Caki2 (cell line): ENCODE measurements at regions not wholly inside any gene's neighbourhood (a gene's known extent, or its start where the extent isn't known, plus 50 kb on each side); places are given as distances from the start of the nearest gene placed in this dataset.

Experiments used
- DNase-seq: peaks from one replicate; pipeline ENCODE4 v3.0.0-alpha.2; 2015; ENCODE audit warnings: low read depth
- in situ Hi-C: cut with HindIII; loops from 2 replicates; pipeline ENCODE4 v1.10.0; 2016; ENCODE audit warnings: low sequenced_read_pairs, low pct_unique_long_range_greater_than_20kb, mixed read lengths

DNA sequence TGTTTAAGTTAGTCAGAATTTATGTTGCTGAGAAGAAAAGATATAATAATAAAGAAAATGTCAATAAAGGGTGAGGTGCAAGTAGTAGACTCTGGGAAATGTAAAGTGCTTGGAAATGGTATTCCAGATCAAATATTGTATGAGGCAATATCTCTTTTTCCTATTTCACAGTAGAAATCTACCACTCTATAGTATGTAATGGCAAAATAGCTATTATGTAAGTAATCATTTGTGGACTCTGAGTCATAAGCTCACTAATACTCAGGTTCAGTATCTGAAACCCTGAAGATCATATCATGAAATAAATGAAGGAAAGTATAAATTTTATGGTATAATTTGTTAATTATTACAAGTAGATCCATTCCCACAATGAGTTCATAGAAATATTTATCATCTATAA lies 322.1 kb downstream of the PYDC2 start:
- no peak for DNase-seq
- in situ Hi-C loops: no loop called here

- no peak for DNase-seq
Observed at GRCh38 chr3:191790934-191791333, 330.0 kb downstream of the PYDC2 start.

GRCh38 chr3:191792580-191792979 lies 331.6 kb downstream of the PYDC2 start:
- peak; percentile 13 for DNase-seq
- in situ Hi-C loops: no loop called here

More at GRCh38 chr3:191790934-191791333, 330.0 kb downstream of the PYDC2 start:
- in situ Hi-C loops: no loop called here

DNA sequence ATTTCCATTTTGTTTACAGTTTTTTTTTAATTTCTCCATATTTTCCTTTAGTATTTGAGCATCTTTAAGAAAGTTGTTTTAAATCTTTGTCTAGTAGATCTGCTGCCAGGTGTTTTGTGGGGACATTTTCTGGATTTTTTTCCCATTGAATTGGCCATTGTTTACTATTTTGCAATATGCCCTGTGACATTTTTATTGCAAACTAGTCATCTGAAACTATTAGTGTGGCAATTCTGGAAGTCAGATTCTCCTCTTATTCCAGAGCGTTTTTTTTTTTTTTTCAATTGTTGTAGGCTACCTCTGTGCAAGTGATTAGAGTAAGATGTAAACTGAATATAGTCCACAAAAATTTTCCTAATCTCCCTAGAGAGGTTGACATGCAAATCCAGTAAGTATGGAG lies 334.2 kb downstream of the PYDC2 start:
- DNase-seq: no peak
- in situ Hi-C loops: no loop called here

DNA sequence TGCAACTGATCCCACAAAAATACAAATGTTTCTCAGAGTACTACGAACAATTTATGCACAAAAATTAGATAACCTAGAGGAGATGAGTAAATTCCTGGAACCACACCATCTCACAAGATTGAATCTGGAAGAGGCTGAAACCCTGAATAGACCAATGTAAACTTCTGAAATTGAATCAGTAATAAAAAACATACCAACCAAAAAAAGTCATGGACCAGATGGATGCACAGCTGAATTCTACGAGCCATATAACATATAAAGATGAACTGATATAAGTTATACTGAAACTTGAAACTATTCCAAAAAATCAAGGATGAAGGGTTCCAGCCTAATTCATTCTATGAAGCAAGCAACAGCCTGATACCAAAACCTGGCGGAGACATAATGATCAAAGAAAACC lies 336.3 kb downstream of the PYDC2 start:
- in situ Hi-C loops: no loop called here
- DNase-seq: no peak

DNA sequence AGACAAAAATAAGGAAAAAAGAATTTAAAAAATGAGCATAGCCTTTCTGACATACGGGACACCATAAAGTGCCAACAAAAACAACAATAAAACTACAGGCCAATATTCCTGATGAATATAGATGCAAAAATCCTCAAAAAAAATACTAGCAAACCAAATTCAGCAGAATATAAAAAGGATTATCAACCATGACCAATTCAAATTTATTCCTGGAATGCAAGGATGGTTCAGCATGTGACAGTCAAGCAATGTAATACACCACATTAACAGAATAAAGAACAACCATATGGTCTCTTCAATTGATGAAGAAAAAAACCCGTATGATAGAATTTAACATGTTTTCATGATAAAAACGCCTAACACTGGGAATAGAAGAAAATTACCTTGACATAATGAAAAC lies 341.7 kb downstream of the PYDC2 start:
- in situ Hi-C loops: no loop called here
- DNase-seq: peak; percentile 13

DNA sequence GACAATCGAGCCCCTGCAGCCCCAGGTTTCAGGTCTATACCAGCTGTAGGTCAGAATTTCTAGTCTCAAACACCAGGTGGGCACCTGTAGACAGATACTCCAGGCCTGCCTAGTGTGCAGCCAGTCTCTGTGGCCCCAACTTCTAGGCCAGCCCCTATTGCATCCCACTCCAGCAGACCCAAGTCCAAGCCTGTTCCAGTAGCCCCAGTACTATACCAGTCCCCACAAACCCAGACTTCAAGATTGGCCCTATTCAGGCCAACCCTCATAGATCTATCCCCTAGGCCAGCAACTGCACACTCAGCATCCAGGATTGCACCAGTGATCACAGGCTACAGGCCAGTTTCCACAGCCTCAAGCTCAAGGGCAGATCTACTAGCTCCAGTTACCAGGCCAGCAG lies 344.0 kb downstream of the PYDC2 start:
- in situ Hi-C loops: no loop called here
- no peak for DNase-seq

- no peak for DNase-seq
- in situ Hi-C loops: no loop called here
Observed at GRCh38 chr3:191808073-191808472, 347.1 kb downstream of the PYDC2 start.

GRCh38 chr3:191809326-191809949 lies 348.5 kb downstream of the PYDC2 start:
- in situ Hi-C loops: no loop called here
- DNase-seq: no peak

DNA sequence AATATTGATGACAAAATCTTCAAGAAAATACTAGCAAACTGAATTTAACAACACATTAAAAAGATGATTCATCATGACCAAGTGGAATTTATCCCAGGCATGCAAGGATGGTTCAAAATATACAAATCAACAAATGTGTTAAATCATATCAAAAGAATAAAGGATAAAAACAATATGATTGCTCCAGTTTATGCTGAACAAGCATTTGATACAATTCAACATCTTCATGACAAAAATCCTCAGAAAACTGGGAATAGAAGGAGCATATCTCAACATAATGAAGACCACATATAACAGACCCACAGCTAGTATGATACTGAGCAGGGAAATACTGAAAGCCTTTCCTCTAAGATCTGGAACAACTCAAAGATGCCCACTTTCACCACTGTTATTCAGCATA lies 352.3 kb downstream of the PYDC2 start:
- in situ Hi-C loops: no loop called here
- DNase-seq: no peak

DNA sequence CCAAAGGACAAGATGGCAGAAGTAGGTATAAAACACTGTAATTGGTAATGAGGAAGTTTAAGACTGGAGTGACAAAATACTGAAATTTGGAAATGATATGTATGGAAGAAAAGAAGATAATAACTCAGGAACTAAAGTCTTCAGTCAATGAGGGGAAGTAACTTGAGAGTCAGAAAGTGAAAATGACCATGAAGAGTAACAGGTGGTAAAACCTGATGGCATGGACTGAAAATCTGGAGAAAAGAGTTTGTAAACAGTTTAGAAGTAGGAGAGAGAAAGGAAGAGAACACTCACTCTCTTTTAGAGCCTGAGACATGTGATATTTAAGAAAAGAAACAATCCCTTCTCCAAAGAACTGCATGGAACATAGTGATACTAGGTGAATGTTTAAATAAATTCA lies 387.9 kb downstream of the PYDC2 start:
- in situ Hi-C loops: no loop called here
- no peak for DNase-seq

- no peak for DNase-seq
- in situ Hi-C loops: no loop called here
Observed at GRCh38 chr3:191859531-191859930, 398.6 kb downstream of the PYDC2 start.

DNA sequence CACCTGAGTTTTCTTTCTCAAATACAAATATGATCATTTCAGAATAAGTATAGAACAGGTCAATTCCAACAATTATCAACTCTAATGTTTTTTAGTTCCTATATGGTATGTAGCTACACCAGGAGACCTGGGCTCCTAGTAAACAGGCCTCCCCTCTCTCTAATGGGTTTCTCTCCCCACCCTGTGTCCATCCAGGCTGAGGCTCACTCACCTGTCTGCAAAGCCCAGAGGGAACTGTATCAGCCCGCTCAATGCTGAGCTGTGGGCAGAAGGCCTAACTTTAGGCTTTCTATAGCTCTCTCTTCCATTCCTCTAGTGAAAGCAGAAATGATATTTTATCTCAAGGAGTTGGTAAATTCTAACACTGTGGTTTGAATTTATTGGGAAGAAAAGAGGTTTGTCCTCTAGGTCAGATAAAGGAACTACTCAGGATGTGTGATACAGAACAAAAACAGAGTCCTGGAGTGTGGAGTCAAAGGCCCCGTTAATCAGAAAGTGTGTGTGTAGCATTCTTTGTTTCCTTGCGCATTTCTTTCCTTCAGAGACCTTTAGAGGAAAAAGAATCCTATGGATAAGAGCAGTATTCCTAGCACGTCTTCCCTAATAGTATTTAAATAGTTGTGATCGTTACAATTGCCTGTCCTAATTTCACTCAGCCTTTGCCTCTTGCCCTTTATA lies 408.9 kb downstream of the PYDC2 start:
- DNase-seq: no peak
- in situ Hi-C loops: no loop called here

DNA sequence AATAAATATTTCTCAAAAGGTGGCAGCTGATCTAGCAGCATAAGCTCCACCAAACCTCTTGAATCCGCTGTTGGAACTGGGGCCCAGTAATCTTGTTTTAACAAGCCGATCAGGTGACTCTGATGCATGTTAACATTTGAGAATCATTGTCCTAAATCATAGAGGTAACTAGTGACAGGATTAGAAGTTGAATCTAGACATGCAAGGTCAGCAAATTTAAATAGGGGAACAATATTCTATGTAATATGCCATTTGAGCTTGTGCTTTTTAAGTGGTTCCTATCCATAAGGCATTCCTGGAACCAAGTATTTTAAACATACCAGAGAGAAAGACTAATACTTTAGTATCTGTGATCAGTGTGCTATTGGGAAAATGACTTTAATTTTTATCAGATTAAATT lies 412.8 kb downstream of the PYDC2 start:
- in situ Hi-C loops: no loop called here
- DNase-seq: no peak

DNA sequence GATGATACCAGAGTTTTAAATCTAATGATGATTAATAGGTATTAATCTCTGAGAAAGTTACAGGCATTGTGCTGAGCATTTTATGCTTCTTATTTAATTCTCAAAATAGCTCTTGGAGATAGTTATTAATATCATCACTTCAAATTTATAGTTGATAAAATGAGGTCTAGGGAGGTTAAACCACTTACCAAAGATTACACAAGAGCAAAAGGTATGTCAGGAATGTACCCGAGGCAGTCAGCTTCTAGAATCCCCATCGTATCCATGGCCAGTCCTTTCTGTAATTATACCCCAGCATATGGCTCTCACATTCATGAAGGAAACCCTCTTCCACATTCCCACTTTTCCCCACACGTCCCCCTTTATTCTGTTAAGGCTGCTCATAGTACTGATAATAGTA lies 421.3 kb downstream of the PYDC2 start:
- DNase-seq: no peak
- in situ Hi-C loops: no loop called here

DNA sequence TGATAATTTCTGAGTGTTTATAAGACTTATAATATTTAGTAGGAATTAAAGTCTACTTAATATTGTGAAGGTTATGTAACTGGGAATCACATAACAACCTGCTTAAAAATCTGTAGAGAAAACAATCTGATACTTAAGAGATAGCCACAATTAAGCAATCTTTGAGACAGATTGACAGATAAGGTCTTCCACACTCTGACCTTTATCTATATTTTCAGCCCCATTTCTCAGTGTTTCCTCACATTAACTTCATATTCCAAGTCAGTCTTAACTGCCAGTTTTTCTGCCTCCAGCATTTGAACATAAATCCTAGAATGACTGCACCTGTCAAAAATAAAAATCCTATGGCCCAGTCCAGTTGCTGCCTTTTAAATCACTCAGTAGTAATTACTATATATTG lies 423.2 kb downstream of the PYDC2 start:
- DNase-seq: no peak
- in situ Hi-C loops: no loop called here

DNA sequence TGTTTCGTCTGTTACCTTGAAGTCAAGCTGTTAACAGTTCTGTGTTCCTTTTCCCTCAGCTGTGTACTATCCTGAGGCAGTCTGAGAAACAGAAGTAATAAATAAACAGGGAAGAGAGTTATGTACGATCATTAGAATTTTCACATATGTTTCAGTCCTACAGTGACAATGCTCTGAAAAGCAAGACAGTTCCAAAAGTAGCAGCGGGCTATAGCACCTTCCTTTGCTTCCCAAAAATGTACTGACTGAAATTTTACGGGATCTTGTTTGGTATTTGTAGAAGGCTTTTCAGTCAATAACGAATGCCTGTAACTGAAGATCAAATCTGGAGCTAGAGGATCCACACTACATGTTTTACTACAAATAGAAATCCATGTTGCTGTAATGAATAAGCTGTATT lies 428.1 kb downstream of the PYDC2 start:
- no peak for DNase-seq

GRCh38 chr3:191889756-191890155 lies 428.8 kb downstream of the PYDC2 start:
- DNase-seq: no peak
- in situ Hi-C loops: no loop called here

More for the DNA sequence above, 428.1 kb downstream of the PYDC2 start:
- in situ Hi-C loops: no loop called here

DNA sequence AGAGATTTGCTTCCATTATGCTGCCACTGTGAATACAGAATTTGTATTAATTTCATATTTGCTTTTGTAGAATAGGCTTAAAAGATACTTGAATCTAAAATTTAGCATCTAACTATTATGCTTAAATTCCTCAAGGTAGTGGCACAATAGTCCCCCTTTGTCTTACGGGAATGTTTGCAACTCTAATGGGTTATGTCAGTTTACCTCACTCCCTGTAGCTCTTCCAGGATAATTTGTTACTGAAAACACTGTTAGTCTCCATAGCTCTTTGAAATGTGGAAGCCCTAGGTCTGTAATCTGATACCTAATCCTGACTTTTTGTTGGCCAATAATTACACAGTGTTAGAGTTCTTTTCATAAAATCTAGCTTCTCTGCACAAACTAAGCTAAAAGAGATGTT lies 433.4 kb downstream of the PYDC2 start:
- no peak for DNase-seq
- in situ Hi-C loops: no loop called here

DNA sequence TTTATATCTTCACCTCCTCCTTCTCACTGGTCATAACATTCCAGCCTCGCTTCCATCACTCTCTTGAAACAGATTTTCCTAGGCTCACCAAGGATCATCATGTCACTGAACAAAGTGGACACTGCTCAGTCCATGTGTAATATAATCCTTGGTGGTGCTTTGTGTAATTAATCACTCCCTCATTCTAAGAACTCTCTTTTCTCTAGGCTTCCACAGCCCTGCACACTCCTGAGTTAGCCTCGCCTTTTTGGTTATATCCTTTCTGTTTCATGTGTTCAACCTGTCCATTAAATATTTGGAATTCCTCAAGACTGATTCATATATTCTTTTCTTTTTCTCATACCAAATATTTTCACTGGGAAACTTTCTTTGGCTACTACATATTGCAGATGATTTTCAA lies 440.8 kb downstream of the PYDC2 start:
- DNase-seq: peak; percentile 23
- in situ Hi-C loops: no loop called here
